ENCODE measurements at regions not wholly inside any gene's neighbourhood (a gene's known extent, or its start where the extent isn't known, plus 50 kb on each side); places are given as distances from the start of the nearest gene placed in this dataset.
"Not testable (repeated sequence)": the region's sequence is repeated elsewhere in the genome, so short reads cannot be mapped to it uniquely, and the experiment has no call there.

- in situ Hi-C loops (cut with MboI; ENCODE audit: low sequenced_read_pairs in 4 of 4): no loop called here
- TF ChIP-seq CTCF (IDR thresholded peaks at IDR 0.05 in 4 of 5, conservative IDR thresholded peaks at IDR 0.05 in 1 of 5): no peak
- TF ChIP-seq POLR2A (IDR thresholded peaks at IDR 0.05): no peak
- Histone ChIP-seq H3K27ac (no peak overlapping the region), H3K36me3 (no peaks in the 10 kb centered on the region), H3K4me1 (no peaks in the 10 kb centered on the region), H3K27me3 (no peaks in the 10 kb centered on the region), H3K4me3 (no peak overlapping the region), H3K9me3 (no peaks in the 10 kb centered on the region)
- ATAC-seq (no peak), DNase-seq (no peak)
- intact Hi-C loops (cut with DNase I; ENCODE audit: low total_unique reads): no loop called here
Measured at GRCh38 chr3:39577541-39577940, 110.1 kb downstream of the MOBP start.

- H3K36me3 ChIP-seq; ATAC-seq; DNase-seq; H3K9me3 ChIP-seq; H3K4me1 ChIP-seq; H3K27ac ChIP-seq; H3K4me3 ChIP-seq; intact Hi-C loops (cut with DNase I; ENCODE audit: low total_unique reads); in situ Hi-C loops (cut with MboI; ENCODE audit: low sequenced_read_pairs in 4 of 4); H3K27me3 ChIP-seq: not testable (repeated sequence)
Measured at GRCh38 chr3:39586215-39586614, 118.7 kb downstream of the MOBP start.

GRCh38 chr3:39587113-39587512 lies 119.6 kb downstream of the MOBP start:
- DNase-seq: no peak
- Histone ChIP-seq H3K9me3 (no peaks in the 10 kb centered on the region), H3K4me3 (no peak overlapping the region), H3K4me1 (no peaks in the 10 kb centered on the region), H3K27ac (no peak overlapping the region), H3K36me3 (no peaks in the 10 kb centered on the region), H3K27me3 (no peaks in the 10 kb centered on the region)
- TF ChIP-seq CTCF (IDR thresholded peaks at IDR 0.05 in 4 of 5, conservative IDR thresholded peaks at IDR 0.05 in 1 of 5): no peak
- no peak for TF ChIP-seq POLR2A (IDR thresholded peaks at IDR 0.05)
- ATAC-seq: no peak
- intact Hi-C loops (cut with DNase I; ENCODE audit: low total_unique reads) (no loop called here), in situ Hi-C loops (cut with MboI; ENCODE audit: low sequenced_read_pairs in 4 of 4) (no loop called here)

- H3K27ac ChIP-seq: no peak overlapping the region
- H3K4me1 ChIP-seq: no peaks in the 10 kb centered on the region
- TF ChIP-seq CTCF (IDR thresholded peaks at IDR 0.05 in 4 of 5, conservative IDR thresholded peaks at IDR 0.05 in 1 of 5): no peak
- TF ChIP-seq POLR2A (IDR thresholded peaks at IDR 0.05): no peak
- no peak for DNase-seq
- H3K36me3 ChIP-seq: no peaks in the 10 kb centered on the region
- no peak for ATAC-seq
- H3K9me3 ChIP-seq: no peaks in the 10 kb centered on the region
- in situ Hi-C loops (cut with MboI; ENCODE audit: low sequenced_read_pairs in 4 of 4) (no loop called here), intact Hi-C loops (cut with DNase I; ENCODE audit: low total_unique reads) (no loop called here)
- H3K27me3 ChIP-seq: no peaks in the 10 kb centered on the region
- H3K4me3 ChIP-seq: no peak overlapping the region
Measured at GRCh38 chr3:39590806-39591205, 123.3 kb downstream of the MOBP start.

- ATAC-seq: no peak
- TF ChIP-seq POLR2A (IDR thresholded peaks at IDR 0.05) (no peak), CTCF (IDR thresholded peaks at IDR 0.05 in 4 of 5, conservative IDR thresholded peaks at IDR 0.05 in 1 of 5) (no peak)
- Histone ChIP-seq H3K36me3 (no peaks in the 10 kb centered on the region), H3K27me3 (no peaks in the 10 kb centered on the region), H3K27ac (no peak overlapping the region), H3K4me3 (no peak overlapping the region), H3K9me3 (no peaks in the 10 kb centered on the region), H3K4me1 (no peaks in the 10 kb centered on the region)
- in situ Hi-C loops (cut with MboI; ENCODE audit: low sequenced_read_pairs in 4 of 4) (no loop called here), intact Hi-C loops (cut with DNase I; ENCODE audit: low total_unique reads) (no loop called here)
- no peak for DNase-seq
Measured at GRCh38 chr3:39592311-39593050, 125.0 kb downstream of the MOBP start.

Data from gastrocnemius medialis (tissue), 4 donors.